A549 (cell line): ENCODE measurements at regions not wholly inside any gene's neighbourhood (a gene's known extent, or its start where the extent isn't known, plus 50 kb on each side); places are given as distances from the start of the nearest gene placed in this dataset.

Experiments
- BHLHE40 ChIP-seq: IDR thresholded peaks from 2 replicates; pipeline ENCODE4 v1.6.1; 2012; ENCODE audit warnings: low read depth, low read length, inconsistent platforms
- CTCF ChIP-seq: fragments of >200 bp; sonication (Bioruptor Twin); formaldehyde crosslinking; IDR thresholded peaks from 3 replicates; pipeline ENCODE4 v1.5.1; 2016
- HDAC2 ChIP-seq: fragments of 200-600 bp; sonication (generic); IDR thresholded peaks from 2 replicates; pipeline ENCODE4 v1.6.1; 2016
- MAX ChIP-seq: IDR thresholded peaks from 2 replicates; pipeline ENCODE4 v1.6.1; 2012
- POLR2A ChIP-seq: IDR thresholded peaks from 2 replicates; pipeline ENCODE4 v1.6.1; 2012; ENCODE audit warnings: mild to moderate bottlenecking, low read length
- POLR2AphosphoS2 ChIP-seq: conservative IDR thresholded peaks from 2 replicates; pipeline ENCODE4 v1.6.1; 2012; ENCODE audit warnings: low read length, improper control_type of control experiment, inconsistent platforms
- TFCP2L1 ChIP-seq: fragments of 250-450 bp; sonication (Bioruptor Pico); IDR thresholded peaks from 2 replicates; pipeline ENCODE4 v1.5.0; 2021; ENCODE audit warnings: mild to moderate bottlenecking
- ZC3H11A ChIP-seq: fragments of 450-650 bp; IDR thresholded peaks from 2 replicates; pipeline ENCODE4 v1.6.1; 2014; ENCODE audit warnings: antibody characterized with exemption, mild to moderate bottlenecking

GRCh38 chr2:125656190-125656589 lies 999.8 kb upstream of the GYPC start:
- TF ChIP-seq CTCF (no peak), HDAC2 (no peak), POLR2A (no peak), POLR2AphosphoS2 (no peak), MAX (no peak), BHLHE40 (no peak), ZC3H11A (no peak), TFCP2L1 (CRISPR knock-in tag) (no peak)
